ENCODE measurements at regions not wholly inside any gene's neighbourhood (a gene's known extent, or its start where the extent isn't known, plus 50 kb on each side); places are given as distances from the start of the nearest gene placed in this dataset.

GRCh38 chr10:130662775-130663174 is 526.6 kb downstream of the GLRX3 start:
- no peak for TF ChIP-seq EZH2 (IDR thresholded peaks at IDR 0.05; ENCODE audit: borderline replicate concordance, low read length)
- TF ChIP-seq, protein P1, sequence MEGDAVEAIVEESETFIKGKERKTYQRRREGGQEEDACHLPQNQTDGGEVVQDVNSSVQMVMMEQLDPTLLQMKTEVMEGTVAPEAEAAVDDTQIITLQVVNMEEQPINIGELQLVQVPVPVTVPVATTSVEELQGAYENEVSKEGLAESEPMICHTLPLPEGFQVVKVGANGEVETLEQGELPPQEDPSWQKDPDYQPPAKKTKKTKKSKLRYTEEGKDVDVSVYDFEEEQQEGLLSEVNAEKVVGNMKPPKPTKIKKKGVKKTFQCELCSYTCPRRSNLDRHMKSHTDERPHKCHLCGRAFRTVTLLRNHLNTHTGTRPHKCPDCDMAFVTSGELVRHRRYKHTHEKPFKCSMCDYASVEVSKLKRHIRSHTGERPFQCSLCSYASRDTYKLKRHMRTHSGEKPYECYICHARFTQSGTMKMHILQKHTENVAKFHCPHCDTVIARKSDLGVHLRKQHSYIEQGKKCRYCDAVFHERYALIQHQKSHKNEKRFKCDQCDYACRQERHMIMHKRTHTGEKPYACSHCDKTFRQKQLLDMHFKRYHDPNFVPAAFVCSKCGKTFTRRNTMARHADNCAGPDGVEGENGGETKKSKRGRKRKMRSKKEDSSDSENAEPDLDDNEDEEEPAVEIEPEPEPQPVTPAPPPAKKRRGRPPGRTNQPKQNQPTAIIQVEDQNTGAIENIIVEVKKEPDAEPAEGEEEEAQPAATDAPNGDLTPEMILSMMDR (IDR thresholded peaks at IDR 0.05; ENCODE audit: low read length) = no peak
